ENCODE measurements at regions not wholly inside any gene's neighbourhood (a gene's known extent, or its start where the extent isn't known, plus 50 kb on each side); places are given as distances from the start of the nearest gene placed in this dataset.

DNA sequence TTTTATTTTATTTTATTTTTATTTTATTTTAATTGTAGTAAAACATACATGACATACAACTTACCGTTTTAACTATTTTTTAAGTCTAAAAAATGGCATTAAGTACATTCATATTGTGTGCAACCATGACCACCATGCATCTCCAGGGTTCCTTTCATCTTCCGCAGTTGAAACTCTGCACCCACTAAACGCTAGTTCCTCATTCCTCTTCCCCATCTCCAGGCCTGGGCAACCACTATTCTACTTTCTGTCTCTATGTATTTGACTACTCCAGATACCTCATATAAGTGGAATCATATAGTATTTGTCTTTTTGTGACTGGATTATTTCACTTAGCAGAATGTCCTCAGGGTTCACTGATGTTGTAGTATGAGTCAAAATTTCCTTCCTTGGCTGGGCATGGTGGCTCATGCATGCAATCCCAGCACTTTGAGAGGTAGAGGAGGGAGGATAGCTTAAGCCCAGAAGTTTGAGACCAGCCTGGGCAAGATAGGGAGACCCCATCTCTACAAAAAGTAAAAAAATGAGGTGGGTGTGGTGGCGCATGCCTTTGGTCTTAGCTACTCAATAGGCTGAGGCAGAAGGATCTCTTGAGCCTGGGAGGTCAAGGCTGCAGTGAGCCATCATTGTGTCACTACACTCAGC, 55.7 kb upstream of the ZNF507 start (continued):
- TF ChIP-seq, protein P1, sequence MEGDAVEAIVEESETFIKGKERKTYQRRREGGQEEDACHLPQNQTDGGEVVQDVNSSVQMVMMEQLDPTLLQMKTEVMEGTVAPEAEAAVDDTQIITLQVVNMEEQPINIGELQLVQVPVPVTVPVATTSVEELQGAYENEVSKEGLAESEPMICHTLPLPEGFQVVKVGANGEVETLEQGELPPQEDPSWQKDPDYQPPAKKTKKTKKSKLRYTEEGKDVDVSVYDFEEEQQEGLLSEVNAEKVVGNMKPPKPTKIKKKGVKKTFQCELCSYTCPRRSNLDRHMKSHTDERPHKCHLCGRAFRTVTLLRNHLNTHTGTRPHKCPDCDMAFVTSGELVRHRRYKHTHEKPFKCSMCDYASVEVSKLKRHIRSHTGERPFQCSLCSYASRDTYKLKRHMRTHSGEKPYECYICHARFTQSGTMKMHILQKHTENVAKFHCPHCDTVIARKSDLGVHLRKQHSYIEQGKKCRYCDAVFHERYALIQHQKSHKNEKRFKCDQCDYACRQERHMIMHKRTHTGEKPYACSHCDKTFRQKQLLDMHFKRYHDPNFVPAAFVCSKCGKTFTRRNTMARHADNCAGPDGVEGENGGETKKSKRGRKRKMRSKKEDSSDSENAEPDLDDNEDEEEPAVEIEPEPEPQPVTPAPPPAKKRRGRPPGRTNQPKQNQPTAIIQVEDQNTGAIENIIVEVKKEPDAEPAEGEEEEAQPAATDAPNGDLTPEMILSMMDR (IDR thresholded peaks at IDR 0.05; ENCODE audit: low read depth, low read length, missing input control): no peak
- no peak for TF ChIP-seq RAD21 (IDR thresholded peaks at IDR 0.05)
- no peak for TF ChIP-seq SP1 (IDR thresholded peaks at IDR 0.05)

DNA sequence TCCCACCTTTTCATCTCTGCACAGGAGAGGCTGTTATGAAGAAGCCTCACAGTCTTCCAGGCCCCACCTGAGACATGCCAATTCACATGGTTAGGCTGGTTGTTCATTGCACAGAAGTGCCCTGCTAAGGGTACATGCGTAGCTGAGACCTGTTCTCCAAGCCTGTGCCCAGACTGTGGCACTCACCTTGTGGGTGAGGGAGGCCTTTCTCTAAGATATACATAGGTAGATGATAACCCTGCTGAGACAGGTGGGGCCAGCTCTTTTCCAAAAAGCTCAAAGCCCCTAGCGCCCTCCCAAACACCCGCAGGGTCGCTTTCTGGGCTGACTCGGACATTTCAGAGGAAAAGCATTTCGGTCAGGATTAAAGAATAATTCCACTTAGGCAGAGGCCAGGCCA, 53.5 kb upstream of the ZNF507 start:
- no peak for TF ChIP-seq SP1 (IDR thresholded peaks at IDR 0.05)
- TF ChIP-seq, protein P2, sequence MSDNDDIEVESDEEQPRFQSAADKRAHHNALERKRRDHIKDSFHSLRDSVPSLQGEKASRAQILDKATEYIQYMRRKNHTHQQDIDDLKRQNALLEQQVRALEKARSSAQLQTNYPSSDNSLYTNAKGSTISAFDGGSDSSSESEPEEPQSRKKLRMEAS (IDR thresholded peaks at IDR 0.05): no peak
- TF ChIP-seq RAD21 (IDR thresholded peaks at IDR 0.05): no peak
- no peak for TF ChIP-seq YY1 (IDR thresholded peaks at IDR 0.05)
- TF ChIP-seq HNF4G (IDR thresholded peaks at IDR 0.05): no peak
- TF ChIP-seq FOXA2 (IDR thresholded peaks at IDR 0.05): no peak
- TF ChIP-seq FOXA1 (IDR thresholded peaks at IDR 0.05): no peak
- TF ChIP-seq GABPA (IDR thresholded peaks at IDR 0.05 in 1 of 2, conservative IDR thresholded peaks at IDR 0.05 in 1 of 2): no peak
- WGBS: 94% methylated on average over 6 of the region's 6 CpGs
- no peak overlapping the region for H3K9ac ChIP-seq (ENCODE audit: low read depth in 1 of 2, low read length in 2 of 2)
- DNase-seq (ENCODE audit: low spot score): no peak
- peaks cover 0 to 2% (median 0%) of the 10 kb centered on the region in 4 donors for H3K27me3 ChIP-seq (ENCODE audit: control insufficient read depth in 4 of 4, insufficient read depth in 4 of 4, low read length in 3 of 4)
- H3K27ac ChIP-seq (ENCODE audit: low read depth in 1 of 2, low read length in 2 of 2): no peak overlapping the region
- H3K9me3 ChIP-seq (ENCODE audit: control insufficient read depth in 4 of 4, low read length in 3 of 4): no peaks in the 10 kb centered on the region
- H3K36me3 ChIP-seq (ENCODE audit: control insufficient read depth in 4 of 4, insufficient read depth in 3 of 4, low read depth in 1 of 4, low read length in 3 of 4): no peaks in the 10 kb centered on the region
- no peaks in the 10 kb centered on the region for H3K4me1 ChIP-seq (ENCODE audit: control insufficient read depth in 4 of 4, insufficient read depth in 4 of 4, low read length in 3 of 4)
- H3K4me3 ChIP-seq (ENCODE audit: low read depth in 1 of 3, low read length in 3 of 3): no peak overlapping the region

DNA sequence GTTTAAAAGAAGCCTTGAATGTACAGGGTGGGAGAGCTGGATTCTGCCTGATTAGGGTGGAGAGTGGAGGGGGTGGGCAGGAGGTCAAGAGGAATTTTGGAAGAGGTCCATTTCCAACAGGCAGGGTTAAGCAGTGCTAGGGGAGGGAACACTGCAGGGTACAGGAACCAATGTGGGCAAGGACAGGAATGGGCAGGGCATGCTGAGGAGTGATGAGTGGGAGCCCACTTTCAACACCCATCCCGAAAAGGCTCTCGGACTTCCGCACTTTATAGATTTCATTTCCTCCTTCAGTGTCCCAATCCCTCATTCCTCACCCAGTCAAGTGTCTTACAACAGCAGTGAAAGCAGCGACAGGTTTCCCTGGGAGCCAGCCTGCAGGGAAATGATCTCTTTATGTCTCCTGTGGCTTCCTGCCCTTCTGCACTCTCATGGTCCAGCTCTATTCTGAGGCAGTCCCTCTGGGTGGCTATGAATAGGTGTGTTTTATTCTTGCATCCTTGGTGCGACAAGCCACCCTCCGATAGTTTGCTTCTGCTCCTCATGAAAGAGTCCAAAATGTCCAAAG, 50.5 kb upstream of the ZNF507 start:
- Histone ChIP-seq H3K27me3 (ENCODE audit: control insufficient read depth in 4 of 4, insufficient read depth in 4 of 4, low read length in 3 of 4) (no peaks in the 10 kb centered on the region), H3K4me3 (ENCODE audit: low read depth in 1 of 3, low read length in 3 of 3) (no peak overlapping the region), H3K9ac (ENCODE audit: low read depth in 1 of 2, low read length in 2 of 2) (no peak overlapping the region), H3K36me3 (ENCODE audit: control insufficient read depth in 4 of 4, insufficient read depth in 3 of 4, low read depth in 1 of 4, low read length in 3 of 4) (no peaks in the 10 kb centered on the region), H3K9me3 (ENCODE audit: control insufficient read depth in 4 of 4, low read length in 3 of 4) (no peaks in the 10 kb centered on the region), H3K4me1 (ENCODE audit: control insufficient read depth in 4 of 4, insufficient read depth in 4 of 4, low read length in 3 of 4) (no peaks in the 10 kb centered on the region), H3K27ac (ENCODE audit: low read depth in 1 of 2, low read length in 2 of 2) (no peak overlapping the region)
- WGBS: 92% methylated on average over 6 of the region's 6 CpGs
- TF ChIP-seq, protein P1 (IDR thresholded peaks at IDR 0.05; ENCODE audit: low read depth, low read length, missing input control): no peak
- TF ChIP-seq NR2F2 (IDR thresholded peaks at IDR 0.05) (no peak), REST (IDR thresholded peaks at IDR 0.05) (no peak), JUND (IDR thresholded peaks at IDR 0.05) (no peak), RXRA (IDR thresholded peaks at IDR 0.05) (no peak), HNF4G (IDR thresholded peaks at IDR 0.05) (no peak), YY1 (IDR thresholded peaks at IDR 0.05) (no peak), SP1 (IDR thresholded peaks at IDR 0.05) (no peak), GABPA (IDR thresholded peaks at IDR 0.05 in 1 of 2, conservative IDR thresholded peaks at IDR 0.05 in 1 of 2) (no peak), EGR1 (IDR thresholded peaks at IDR 0.05; ENCODE audit: low read depth in 2 of 2) (no peak), RAD21 (IDR thresholded peaks at IDR 0.05) (no peak), HNF4A (conservative IDR thresholded peaks at IDR 0.05) (no peak), ATF3 (IDR thresholded peaks at IDR 0.05) (no peak), FOXA1 (IDR thresholded peaks at IDR 0.05) (no peak), ZBTB33 (IDR thresholded peaks at IDR 0.05) (no peak)
- TF ChIP-seq, protein P2 (IDR thresholded peaks at IDR 0.05): no peak
- no peak for DNase-seq (ENCODE audit: low spot score)
